ENCODE measurements at regions not wholly inside any gene's neighbourhood (a gene's known extent, or its start where the extent isn't known, plus 50 kb on each side); places are given as distances from the start of the nearest gene placed in this dataset.

DNA sequence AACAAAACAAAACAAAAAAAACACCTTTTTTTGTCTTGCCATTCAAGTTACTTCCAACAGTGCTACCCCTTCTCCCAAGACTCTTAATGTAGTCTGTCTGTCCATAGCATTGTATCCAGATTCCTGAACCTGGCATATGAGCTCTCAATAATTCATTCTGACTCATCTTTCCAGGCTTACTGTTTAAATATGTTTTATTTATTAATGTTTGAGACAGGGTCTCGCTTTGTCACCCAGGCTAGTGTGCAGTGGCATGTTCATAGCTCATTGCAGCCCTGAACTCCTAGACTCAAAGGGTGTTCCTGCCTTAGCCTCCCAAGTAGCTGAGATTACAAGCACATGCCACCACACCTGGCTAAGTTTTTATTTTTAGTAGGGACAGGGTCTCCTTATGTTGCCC, 208.0 kb upstream of the DMRT1 start:
- H3K9ac ChIP-seq (replicated peaks; ENCODE audit: extremely low read depth, insufficient read depth, low read length): no peak overlapping the region
- ChIA-PET CTCF (no interaction called here), POLR2A (no interaction called here)
- dilution Hi-C loops (cut with MboI; ENCODE audit: extremely low pct_ligation_motif_present, low sequenced_read_pairs): no loop called here
- no peak overlapping the region for H3K4me3 ChIP-seq (replicated peaks in 1 of 3; ENCODE audit: insufficient read depth in 1 of 3, low read depth in 1 of 3, low read length in 3 of 3)
- no peaks in the 10 kb centered on the region for H3K79me2 ChIP-seq (ENCODE audit: control insufficient read depth, insufficient read depth, low read length)
- TF ChIP-seq JUN (IDR thresholded peaks at IDR 0.05; ENCODE audit: borderline replicate concordance, insufficient read depth, insufficient read length, low read depth): no peak
- no peak for TF ChIP-seq MYC (IDR thresholded peaks at IDR 0.05; ENCODE audit: low read depth, low read length)
- TF ChIP-seq, protein P1, sequence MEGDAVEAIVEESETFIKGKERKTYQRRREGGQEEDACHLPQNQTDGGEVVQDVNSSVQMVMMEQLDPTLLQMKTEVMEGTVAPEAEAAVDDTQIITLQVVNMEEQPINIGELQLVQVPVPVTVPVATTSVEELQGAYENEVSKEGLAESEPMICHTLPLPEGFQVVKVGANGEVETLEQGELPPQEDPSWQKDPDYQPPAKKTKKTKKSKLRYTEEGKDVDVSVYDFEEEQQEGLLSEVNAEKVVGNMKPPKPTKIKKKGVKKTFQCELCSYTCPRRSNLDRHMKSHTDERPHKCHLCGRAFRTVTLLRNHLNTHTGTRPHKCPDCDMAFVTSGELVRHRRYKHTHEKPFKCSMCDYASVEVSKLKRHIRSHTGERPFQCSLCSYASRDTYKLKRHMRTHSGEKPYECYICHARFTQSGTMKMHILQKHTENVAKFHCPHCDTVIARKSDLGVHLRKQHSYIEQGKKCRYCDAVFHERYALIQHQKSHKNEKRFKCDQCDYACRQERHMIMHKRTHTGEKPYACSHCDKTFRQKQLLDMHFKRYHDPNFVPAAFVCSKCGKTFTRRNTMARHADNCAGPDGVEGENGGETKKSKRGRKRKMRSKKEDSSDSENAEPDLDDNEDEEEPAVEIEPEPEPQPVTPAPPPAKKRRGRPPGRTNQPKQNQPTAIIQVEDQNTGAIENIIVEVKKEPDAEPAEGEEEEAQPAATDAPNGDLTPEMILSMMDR (IDR thresholded peaks at IDR 0.05; ENCODE audit: extremely low read depth in 1 of 2, insufficient read depth in 1 of 2, low read depth in 1 of 2, low read length in 2 of 2): no peak
- no peaks in the 10 kb centered on the region for H4K20me1 ChIP-seq (replicated peaks; ENCODE audit: control insufficient read depth, extremely low read depth, insufficient read depth, low read length)
- no peak overlapping the region for H3K27ac ChIP-seq (ENCODE audit: insufficient read depth, low read depth, low read length)
- no peaks in the 10 kb centered on the region for H3K27me3 ChIP-seq (ENCODE audit: control insufficient read depth in 2 of 2, insufficient read depth in 2 of 2, low read length in 2 of 2)
- H3K9me3 ChIP-seq (replicated peaks; ENCODE audit: control insufficient read depth, insufficient read depth, low read length): no peaks in the 10 kb centered on the region
- H3K4me1 ChIP-seq (ENCODE audit: control insufficient read depth, extremely low read depth, insufficient read depth, low read length): no peaks in the 10 kb centered on the region
- no peak for DNase-seq (ENCODE audit: low read depth, low spot score)
- no peaks in the 10 kb centered on the region for H3K36me3 ChIP-seq (ENCODE audit: control insufficient read depth in 2 of 2, extremely low read depth in 1 of 2, insufficient read depth in 2 of 2, low read length in 2 of 2)
- H3K4me2 ChIP-seq (ENCODE audit: insufficient read depth, low read length): no peak overlapping the region
- no peak overlapping the region for H2AFZ ChIP-seq (ENCODE audit: low read depth, low read length)
- no TSS peak for BruUV-seq (replicated peaks)
- FAIRE-seq: no peak
- intact Hi-C loops (cut with micrococcal nuclease): no loop called here
- no peaks in the 10 kb centered on the region for H3K9me1 ChIP-seq (replicated peaks; ENCODE audit: control insufficient read depth, extremely low read depth, insufficient read depth, low read length)

- no peak for FAIRE-seq
- BruUV-seq (replicated peaks): no TSS peak
- no peak overlapping the region for H2AFZ ChIP-seq (ENCODE audit: low read depth, low read length)
Measured at GRCh38 chr9:636931-637591, 204.4 kb upstream of the DMRT1 start.

More at GRCh38 chr9:636931-637591, 204.4 kb upstream of the DMRT1 start:
- Histone ChIP-seq H4K20me1 (replicated peaks; ENCODE audit: control insufficient read depth, extremely low read depth, insufficient read depth, low read length) (no peaks in the 10 kb centered on the region), H3K79me2 (ENCODE audit: control insufficient read depth, insufficient read depth, low read length) (no peaks in the 10 kb centered on the region), H3K9me1 (replicated peaks; ENCODE audit: control insufficient read depth, extremely low read depth, insufficient read depth, low read length) (no peaks in the 10 kb centered on the region), H3K9ac (replicated peaks; ENCODE audit: extremely low read depth, insufficient read depth, low read length) (no peak overlapping the region), H3K27ac (ENCODE audit: insufficient read depth, low read depth, low read length) (no peak overlapping the region), H3K4me1 (ENCODE audit: control insufficient read depth, extremely low read depth, insufficient read depth, low read length) (no peaks in the 10 kb centered on the region), H3K4me2 (ENCODE audit: insufficient read depth, low read length) (no peak overlapping the region), H3K4me3 (replicated peaks in 1 of 3; ENCODE audit: insufficient read depth in 1 of 3, low read depth in 1 of 3, low read length in 3 of 3) (no peak overlapping the region), H3K27me3 (ENCODE audit: control insufficient read depth in 2 of 2, insufficient read depth in 2 of 2, low read length in 2 of 2) (no peaks in the 10 kb centered on the region), H3K36me3 (ENCODE audit: control insufficient read depth in 2 of 2, extremely low read depth in 1 of 2, insufficient read depth in 2 of 2, low read length in 2 of 2) (no peaks in the 10 kb centered on the region), H3K9me3 (replicated peaks; ENCODE audit: control insufficient read depth, insufficient read depth, low read length) (no peaks in the 10 kb centered on the region)
- TF ChIP-seq POLR2AphosphoS5 (IDR thresholded peaks at IDR 0.05; ENCODE audit: insufficient read depth, low read depth, low read length) (no peak), MYC (IDR thresholded peaks at IDR 0.05; ENCODE audit: low read depth, low read length) (no peak), FOS (IDR thresholded peaks at IDR 0.05; ENCODE audit: borderline replicate concordance, insufficient read depth, low read length) (no peak), POLR2A (IDR thresholded peaks at IDR 0.05; ENCODE audit: low read depth, low read length) (no peak), EZH2 (IDR thresholded peaks at IDR 0.05; ENCODE audit: borderline replicate concordance, low read depth, low read length, severe bottlenecking) (no peak), MAX (IDR thresholded peaks at IDR 0.05; ENCODE audit: insufficient read depth, insufficient read length) (no peak), JUN (IDR thresholded peaks at IDR 0.05; ENCODE audit: borderline replicate concordance, insufficient read depth, insufficient read length, low read depth) (no peak), GATA2 (IDR thresholded peaks at IDR 0.05; ENCODE audit: insufficient read depth, insufficient read length, low read depth, low read length) (no peak)
- TF ChIP-seq, protein P1 (IDR thresholded peaks at IDR 0.05; ENCODE audit: extremely low read depth in 1 of 2, insufficient read depth in 1 of 2, low read depth in 1 of 2, low read length in 2 of 2): no peak
- dilution Hi-C loops (cut with MboI; ENCODE audit: extremely low pct_ligation_motif_present, low sequenced_read_pairs): no loop called here
- CTCF ChIA-PET: interaction anchor here (1.2 kb wide), 1 partner anchor 141 kb away, joined by 3 read pairs; no protein-coding TSS in a partner anchor
- no peak for DNase-seq (ENCODE audit: low read depth, low spot score)
- POLR2A ChIA-PET: no interaction called here
- intact Hi-C loops (cut with micrococcal nuclease): no loop called here

Measured in endothelial cell of umbilical vein (primary cell).